ENCODE measurements at regions not wholly inside any gene's neighbourhood (a gene's known extent, or its start where the extent isn't known, plus 50 kb on each side); places are given as distances from the start of the nearest gene placed in this dataset.
"Not testable (repeated sequence)": the region's sequence is repeated elsewhere in the genome, so short reads cannot be mapped to it uniquely, and the experiment has no call there.

DNA sequence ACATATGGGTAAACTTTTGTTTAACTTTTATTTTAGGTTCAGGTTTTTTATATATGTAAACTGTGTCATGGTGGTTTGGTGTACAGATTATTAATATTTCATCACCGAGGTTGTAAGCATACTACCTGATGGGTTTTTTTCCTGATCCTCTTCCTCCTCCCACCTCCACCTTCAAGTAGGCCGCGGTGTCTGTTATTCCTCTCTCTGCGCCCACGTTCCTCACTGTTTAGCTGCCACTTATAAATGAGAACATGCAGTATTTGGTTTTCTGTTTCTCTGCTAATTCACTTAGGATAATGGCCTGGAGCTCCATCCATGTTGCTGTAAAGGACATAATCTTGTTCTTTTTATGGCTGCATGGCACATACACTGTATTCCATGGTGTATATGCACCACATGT, 1000.0 kb upstream of the CELF2 start:
- no peak for DNase-seq

DNA sequence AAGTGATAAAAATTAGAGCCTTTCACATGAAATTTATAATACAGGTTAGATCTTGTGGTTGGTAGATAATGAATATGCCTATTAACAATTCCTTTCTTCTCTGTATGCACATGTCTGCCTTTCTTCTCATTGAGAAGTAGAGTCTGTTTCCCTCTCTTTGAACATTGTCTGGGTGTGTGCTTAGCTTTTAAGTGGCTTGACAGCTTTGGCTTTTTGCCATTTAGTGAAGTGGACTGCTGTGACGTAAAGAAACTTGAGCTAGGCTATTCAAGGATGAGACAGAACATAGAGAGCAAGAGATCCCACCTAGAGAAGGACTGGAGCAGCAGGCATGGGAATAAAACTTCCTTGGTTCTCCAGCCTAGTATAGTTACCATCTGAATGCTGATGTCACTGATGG, 996.7 kb upstream of the CELF2 start:
- no peak for DNase-seq

DNA sequence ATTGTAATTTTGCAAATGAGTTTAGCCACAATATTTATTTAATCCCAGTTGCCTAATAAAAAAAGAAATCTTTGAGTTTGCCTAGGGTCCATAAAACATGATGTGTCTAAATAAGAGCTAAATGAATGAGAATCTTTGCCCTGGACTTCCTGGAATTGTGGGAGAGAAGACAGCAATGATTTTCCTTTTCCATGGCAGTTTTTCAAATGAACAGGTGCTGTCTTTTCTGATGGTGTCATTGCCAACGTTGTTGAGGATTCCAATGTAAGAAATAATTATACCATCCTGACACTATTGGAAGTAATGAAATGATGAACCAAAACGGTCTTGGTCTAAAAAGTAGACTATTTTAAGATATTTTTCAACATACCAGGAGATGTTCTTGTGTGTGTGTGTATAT, 984.7 kb upstream of the CELF2 start:
- DNase-seq: no peak

DNA sequence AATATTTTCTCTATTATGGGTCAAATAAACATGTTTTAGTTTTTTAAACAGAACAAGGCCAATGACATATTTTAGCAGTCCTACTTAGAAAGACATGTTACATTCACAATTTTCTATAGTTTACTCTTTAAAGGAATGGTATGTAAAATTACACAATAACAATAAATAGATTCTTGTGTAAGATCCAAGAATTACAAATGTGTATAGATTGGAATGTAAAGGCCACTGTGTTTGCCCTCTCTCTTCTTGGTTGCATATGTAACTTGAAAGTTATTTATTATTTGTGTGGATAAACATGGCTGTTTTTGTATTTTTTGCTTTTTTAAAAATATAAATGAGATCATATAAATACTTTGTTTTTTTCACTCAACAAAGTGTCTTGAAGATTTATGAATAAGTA, 979.3 kb upstream of the CELF2 start:
- no peak for DNase-seq

DNA sequence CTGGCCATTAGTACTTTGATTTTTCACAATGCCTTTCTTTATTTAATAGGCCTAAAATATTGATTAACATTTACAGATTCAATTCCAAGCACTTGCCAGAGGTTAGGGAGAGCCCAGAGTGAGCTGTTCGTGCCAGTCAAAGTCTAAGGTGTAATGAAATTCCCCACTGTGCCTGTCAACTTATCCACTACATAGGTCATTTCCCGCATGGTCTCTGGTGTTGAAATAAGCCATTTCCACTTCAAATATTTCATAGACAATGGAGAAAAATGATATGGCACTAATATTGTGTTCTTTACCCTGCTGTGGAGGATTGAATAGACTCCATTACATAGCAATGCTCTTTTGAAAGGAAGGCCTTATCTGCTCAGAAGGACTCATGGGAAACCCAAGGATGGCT, 978.1 kb upstream of the CELF2 start:
- no peak for DNase-seq

DNA sequence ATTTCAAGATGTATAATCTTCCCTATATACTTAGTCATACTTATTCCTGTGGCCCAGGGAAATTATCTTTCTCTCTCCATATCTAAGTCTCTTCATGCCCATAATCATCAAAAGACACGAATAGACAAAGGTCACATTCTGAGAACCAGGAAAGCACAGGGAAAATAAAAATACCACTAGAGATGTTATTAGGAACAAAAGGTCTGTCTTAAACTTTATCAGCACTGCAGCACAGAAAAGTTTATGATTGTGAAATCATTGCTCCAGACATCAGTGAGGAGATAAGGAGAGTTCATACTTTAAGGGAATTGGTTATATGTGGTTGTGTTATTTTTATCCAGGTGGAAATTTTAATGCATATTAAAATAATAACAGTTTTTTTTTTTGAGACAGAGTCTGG, 974.6 kb upstream of the CELF2 start:
- no peak for DNase-seq

DNA sequence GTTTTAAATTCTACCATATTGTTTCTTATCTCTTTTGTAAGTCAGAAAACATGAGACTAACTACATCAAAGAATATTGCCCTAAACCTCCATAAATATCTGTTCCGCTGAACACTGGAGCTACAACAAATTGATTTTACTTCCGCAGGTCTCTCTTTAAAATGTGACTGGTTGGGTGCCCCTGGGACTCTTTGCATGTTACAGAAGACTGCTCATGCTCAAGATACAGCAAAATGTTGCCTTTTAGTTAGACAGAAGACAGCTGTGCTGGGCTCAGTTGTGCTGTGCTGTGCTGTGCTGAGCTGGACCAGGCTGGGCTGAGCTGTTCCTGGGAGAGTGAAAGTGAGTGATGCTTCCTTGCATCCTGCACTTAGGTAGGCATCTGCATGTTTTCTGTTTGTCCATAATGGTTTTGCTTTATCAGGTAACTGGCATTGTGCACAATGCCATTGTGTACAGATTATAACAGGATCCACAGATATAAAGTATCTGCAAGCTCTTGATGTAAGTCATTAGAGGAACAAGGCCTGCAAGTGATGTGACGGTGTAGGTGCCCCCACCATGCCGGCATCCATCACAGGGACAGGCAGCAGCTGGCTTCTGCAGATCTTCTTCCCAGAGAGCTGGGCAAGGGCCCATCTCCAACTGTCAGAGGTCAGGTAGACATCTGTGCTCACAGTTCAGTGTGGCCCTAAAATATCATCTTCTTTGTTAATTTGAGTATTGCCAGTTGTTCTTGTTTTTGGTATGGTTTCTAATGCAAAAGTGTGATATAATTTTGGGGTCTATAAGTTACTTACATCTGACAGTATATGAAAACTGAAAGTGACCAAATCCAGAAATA, 972.5 kb upstream of the CELF2 start:
- DNase-seq: no peak

DNA sequence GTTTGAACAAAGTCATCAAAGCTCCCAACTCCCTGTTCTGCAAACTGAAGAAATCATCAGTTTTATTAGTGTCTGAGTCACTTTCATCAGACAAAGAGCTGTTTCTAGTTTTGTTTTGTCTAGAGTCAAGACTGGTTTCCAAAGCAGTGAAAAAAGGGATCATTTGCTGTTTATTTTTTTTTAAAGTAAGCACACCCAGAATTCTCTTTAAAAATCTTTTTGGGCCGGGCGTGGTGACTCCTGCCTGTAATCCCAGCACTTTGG, 972.0 kb upstream of the CELF2 start:
- DNase-seq: no peak

DNA sequence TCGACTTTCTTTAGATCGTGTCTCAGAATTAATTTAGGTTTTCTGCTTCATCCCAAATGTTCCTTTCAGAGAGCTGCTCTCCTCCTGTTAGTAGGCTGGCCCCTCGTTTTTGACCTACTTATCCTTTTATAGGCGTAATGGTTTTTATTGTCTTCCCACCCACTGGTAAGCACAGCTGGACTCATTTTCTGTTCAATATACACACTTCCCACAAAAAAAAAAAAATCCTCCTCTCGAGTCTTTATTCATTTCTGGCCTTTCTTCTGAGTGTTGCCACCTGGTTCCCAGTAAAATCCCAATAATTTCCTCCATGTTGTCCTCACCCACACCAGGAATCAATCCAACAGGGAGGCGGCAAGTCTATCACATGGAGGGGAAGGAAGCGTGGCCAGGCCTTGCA, 970.2 kb upstream of the CELF2 start:
- DNase-seq: no peak

DNA sequence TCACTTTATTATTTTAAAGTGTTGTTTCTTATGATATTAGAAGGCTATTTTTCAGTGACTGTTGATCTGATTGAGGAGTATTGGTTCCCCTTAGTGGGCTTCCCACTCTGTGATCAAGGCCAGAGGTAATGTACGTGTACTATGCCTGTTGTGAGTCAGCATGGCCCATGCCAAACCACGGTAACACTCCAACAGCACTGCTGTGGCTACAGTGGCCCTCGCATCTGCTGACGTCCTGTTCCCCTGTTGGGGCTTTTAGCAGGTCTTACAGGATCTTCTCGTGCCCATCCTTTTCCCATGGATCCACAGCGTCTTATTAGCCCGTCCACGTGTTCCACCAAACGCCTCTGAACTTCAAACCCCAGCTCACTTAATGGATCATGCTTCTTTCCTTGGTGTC, 964.6 kb upstream of the CELF2 start:
- DNase-seq: no peak

DNA sequence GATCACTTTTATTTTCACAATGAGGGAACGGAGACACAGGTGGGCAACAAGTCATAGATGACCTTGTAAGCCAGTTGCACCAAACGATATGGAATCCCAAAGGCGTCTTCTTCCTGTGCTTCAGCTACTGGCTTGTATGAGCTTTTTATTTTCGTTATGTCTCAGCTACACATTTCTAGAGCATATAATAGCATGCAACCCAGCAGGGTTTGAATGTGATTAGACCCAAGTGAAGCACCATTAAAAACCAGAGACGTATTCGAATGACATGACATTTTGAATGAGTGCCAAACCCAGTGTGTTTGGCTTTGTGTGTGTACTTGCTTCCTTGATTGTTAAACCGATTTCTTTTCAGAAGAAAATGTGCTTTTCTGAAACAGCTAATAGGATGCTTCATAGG, 963.2 kb upstream of the CELF2 start:
- DNase-seq: no peak

DNA sequence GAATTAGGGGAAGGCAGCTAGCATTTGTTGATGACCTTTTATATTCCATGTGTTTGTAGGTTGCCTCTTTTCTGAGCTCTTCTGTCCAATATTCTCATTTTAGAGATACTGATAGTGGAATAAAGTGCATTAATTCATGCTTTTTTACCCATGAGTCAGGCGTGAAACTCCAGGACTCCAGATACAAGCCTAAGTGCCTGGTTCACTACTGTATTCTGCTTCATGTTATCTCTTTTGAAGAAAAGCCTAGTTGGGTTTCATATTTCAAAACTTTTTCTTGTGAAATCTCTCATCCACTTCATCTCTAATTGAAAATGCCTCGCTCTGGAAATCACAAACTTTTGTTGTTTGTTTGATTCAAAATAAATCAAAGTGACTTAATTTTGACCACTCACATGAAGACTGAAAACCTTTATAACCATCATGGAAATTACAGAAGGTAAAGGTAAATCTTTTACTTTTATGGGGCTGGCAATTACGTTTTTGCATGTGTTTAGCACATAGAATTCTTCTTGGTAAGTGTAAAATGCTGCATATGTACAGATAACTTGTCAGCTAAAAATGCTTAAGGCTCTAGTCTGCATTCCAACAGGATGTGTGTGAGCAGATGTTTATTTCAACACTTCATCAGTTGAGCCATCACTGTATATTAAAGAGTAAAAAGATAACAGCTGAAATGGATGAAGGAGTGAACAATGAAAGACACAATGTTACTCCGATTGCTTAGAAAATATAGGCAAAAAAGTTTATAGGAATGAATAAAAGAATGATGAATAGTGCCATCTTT, 961.8 kb upstream of the CELF2 start:
- no peak for DNase-seq

DNA sequence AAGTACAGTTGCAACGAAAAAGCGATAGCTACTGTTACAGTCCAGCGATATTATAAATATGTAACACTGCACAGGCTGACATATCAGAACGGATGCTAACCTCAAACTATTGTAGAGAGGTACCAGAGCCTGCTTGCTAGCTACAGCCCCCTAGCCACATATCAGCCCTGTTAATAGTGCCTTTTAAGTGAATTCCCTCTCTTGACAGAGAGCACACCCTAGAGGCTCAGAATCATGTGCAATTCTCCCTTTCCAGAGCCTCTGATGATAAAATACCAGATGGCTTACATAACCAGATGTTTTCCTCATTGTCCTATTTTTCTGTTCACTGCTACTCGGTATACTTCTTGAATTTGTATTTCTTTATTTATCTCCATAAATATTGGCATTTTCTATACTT, 960.7 kb upstream of the CELF2 start:
- no peak for DNase-seq

DNA sequence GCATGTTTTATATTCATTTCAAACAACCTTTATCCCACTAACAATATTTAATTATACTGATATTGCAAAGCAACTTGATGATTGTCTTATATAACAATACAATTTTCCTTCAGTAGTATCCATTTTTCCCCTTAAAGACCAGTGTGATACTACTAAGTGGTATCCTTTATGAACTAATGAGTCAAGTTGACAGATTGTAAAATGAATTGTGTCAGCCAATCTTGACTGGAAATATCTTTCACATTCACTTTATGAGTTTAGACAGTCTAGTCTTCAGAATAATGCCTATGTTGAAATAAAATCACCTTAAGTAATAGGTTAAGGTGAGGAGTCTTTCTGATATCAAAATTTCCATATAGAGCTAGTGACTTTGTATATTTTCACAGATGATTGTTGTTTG, 950.0 kb upstream of the CELF2 start:
- no peak for DNase-seq

DNA sequence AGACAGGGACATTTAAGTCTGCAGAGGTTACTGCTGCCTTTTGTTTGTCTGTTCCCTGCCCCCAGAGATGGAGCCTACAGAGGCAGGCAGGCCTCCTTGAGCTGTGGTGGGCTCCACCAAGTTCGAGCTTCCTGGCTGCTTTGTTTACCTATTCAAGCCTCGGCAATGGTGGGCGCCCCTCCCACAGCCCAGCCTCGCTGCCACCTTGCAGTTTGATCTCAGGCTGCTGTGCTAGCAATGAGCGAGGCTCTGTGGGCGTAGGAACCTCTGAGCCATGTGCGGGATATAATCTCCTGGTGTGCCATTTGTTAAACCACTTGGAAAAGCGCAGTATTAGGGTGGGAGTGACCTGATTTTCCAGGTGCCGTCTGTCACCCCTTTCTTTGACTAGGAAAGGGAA, 942.8 kb upstream of the CELF2 start:
- not testable (repeated sequence) for DNase-seq

DNA sequence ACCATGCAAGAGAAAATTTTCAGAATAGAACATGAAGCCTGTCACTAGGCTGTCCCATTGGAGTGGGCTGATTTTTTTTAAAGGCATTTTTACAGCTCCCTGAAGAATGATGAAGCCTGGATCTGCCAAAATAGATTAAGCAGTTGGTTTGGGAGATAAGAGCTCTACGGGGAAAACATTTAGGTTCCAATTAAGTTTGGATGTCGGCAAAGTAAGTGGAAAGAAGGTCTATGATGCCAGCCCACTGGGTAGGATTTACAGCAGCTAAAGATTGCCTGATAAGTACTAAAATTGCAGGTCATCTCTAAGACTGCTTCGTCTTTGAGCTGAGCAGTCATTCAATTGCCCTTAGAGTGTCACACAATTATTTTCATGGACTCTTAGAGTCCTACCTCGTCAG, 939.2 kb upstream of the CELF2 start:
- no peak for DNase-seq

DNA sequence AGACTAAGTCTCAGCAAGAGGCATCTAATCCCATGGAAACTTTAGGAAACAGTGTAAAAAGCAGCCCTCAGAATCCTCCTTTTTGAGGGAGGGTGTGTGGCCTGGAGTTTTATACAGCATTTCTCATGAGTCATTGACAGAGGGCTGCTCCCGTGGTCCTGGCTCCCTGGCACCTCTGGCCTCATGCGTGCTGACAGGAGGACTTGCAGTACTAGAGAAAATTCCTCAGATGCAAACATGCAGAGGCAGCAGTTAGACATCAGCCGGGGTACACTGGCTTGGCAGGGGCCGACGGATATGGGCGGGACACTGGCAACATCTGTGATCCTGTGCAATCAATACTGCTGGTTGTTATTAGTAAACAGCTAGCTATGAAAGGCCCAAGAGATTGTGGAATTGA, 925.1 kb upstream of the CELF2 start:
- DNase-seq: no peak

DNA sequence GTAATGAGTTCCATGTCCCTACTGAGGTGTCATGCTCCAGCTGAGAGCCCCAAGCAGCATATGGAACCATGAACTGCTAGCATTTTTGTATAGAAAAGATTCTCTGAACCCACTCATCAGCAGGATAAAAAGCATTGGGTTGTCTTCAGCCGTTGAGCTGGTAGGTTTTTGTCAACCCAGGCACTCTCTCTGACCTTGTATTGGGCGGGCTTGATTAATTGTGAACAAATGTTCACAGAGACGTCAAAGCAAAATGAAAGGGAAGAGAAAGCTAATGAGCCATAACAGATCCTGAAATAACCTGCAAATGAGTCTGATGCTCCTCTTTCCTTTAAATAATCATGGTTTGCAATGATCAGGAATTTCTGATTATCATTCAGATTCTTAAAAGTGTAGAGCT, 924.7 kb upstream of the CELF2 start:
- DNase-seq: no peak

DNA sequence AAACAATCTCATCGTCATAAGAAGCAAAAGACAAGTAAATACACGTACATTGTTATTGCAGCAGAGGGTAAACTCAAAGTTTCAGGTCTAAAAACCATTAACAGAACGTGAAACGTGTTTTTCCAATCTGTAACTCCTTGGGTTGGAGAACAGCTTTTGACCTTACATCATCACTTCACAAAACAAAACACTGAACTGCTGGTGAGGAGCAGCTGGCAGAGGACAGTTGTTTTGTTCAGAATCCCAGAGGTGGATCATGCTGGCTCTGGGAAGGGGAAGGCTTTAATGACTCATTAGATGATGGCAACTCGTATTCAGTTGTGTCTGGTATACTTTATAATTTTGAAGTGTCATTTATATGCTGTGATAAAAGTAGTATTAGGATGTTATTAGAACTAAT, 923.0 kb upstream of the CELF2 start:
- DNase-seq: no peak

DNA sequence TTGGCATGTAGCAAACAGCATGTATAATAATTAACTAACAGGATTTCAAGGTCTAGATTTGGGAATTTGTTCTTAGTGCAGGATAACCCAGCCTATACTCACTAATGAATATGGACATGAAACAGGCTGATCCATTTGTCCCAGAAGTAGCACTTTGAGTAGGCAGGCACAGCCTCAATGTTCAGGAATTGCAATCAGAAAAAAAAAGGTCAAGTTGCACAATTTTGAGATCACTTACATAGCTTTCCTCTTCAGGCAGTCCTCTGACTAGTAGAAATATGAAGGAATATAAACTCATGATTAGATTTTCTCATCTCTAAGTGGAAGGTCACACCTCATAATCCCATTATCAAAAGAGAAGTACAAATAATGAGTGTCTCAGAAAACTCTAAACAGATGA, 921.4 kb upstream of the CELF2 start:
- DNase-seq: no peak

DNA sequence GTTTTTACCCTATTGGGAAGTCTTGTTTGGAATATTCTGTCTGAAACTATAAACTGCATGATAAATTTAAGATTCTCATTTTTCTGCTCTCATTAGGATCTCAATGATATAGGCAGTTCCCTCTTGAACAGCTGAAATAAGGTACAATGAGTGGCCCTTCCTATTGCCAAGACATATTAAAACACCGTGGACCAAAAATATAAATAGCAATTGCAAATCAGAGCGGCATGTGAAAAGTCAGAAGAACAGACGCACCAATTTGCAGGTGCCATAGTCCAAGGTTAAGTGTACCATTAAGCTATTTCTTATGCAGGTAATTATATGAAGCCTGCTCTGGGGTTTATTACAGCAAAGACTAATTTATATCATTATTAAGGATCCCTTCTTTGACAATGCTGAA, 920.8 kb upstream of the CELF2 start:
- no peak for DNase-seq

DNA sequence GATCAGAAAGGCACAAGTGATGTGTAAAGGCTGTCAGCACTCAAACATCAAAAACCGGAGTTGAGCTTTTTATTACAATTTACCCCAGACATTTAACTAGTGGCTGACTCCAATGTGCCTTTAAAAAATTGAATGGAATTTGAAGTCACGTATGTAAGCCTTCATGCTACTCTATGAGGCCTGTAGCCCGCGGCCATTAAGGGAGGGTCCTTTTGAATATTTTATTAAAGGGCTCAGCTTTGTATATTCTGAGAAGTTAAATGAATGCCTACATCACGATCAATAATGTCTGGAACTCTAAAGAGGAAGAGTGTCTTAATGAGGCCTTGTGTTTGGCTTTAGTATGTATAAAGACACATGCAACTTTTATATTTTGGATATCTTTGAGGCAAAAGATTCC, 916.6 kb upstream of the CELF2 start:
- DNase-seq: no peak

DNA sequence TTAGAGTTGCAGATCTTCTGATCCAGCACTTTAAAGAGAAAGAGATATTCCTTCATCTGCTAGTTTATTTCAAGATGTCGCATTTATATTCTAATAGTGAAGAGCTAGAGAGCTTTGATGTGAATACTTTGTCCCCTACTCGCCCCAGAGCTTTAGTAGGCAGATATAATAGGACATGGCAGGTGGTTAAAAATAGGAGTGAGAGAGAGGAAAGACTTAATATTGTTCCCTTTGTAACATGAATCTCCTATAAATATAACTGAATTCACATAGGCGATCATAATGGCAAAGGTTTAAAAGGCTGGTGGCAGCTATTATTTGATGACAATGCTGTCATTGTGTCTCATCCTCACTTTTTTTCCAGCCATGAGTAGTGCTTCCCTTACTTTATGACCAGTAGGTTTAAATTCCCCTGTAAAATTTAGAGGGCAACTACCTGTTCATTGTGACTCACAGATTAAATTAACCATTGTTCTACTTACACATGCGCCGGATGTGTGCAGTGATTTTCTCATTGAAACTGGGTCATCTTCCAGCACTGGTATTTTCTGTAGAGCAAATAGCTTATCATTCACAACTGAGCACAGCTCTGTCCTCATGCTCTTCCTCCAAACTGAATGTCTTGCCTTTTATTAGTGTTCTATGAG, 906.7 kb upstream of the CELF2 start:
- DNase-seq: no peak

DNA sequence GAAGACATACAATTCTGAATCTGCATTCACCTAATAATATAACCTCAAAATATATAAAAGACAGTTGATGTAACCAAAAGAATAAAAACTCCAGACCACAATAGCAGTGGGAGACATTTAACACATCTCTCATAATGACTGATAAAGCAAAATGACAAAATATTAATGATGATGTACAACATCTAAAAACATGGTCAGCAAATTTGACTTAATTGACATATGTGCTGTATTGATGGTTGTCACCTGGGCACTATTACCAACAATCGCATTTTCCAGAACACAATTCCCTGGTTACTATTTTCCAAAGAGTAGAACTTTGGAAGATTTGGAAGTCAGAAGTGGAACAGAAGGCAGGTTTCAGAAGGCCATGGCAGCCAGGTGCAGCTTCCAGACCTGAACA, 899.5 kb upstream of the CELF2 start:
- DNase-seq: no peak

DNA sequence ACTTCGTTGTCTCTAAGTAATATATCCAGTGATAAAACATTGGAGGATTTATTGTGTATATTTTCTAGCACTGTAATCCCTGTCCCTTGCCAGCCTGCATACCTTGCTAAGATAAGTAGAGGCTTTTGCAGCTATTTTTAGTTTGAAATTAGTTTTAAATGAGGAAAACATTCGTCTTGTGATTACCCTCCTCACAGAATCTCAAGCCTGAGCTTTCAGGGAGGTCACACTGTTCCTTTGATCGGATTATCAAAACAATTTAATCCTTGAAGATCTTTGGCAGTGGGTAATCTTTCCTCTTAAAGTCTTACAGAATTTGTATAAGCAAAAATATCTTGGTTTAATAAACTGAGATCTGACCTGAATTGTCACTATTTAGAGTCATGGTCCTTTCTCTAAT, 897.0 kb upstream of the CELF2 start:
- no peak for DNase-seq

All from KG1 (cell line).